Neuron (in vitro differentiated cells): ENCODE measurements at regions not wholly inside any gene's neighbourhood (a gene's known extent, or its start where the extent isn't known, plus 50 kb on each side); places are given as distances from the start of the nearest gene placed in this dataset.
"Not testable (repeated sequence)": the region's sequence is repeated elsewhere in the genome, so short reads cannot be mapped to it uniquely, and the experiment has no call there.

ENCODE experiments used
- H2AFZ ChIP-seq: one replicate; pipeline ENCODE4 v1.6.1; 2013; ENCODE audit warnings: low read depth, mild to moderate bottlenecking, inconsistent platforms, low read length, moderate library complexity
- H3K27me3 ChIP-seq: one replicate; pipeline ENCODE4 v1.6.1; 2013; ENCODE audit warnings: low read length; ENCODE audit not compliant: insufficient read depth
- H3K36me3 ChIP-seq: one replicate; pipeline ENCODE4 v1.6.1; 2013; ENCODE audit warnings: low read length; ENCODE audit not compliant: insufficient read depth
- H3K4me1 ChIP-seq: one replicate; pipeline ENCODE4 v1.6.1; 2013; ENCODE audit warnings: low read length; ENCODE audit not compliant: insufficient read depth
- H3K4me3 ChIP-seq: 2 replicates; pipeline ENCODE4 v1.5.1; 2013; ENCODE audit warnings: mild to moderate bottlenecking, low read length, moderate library complexity
- H3K9me3 ChIP-seq: one replicate; pipeline ENCODE4 v1.6.1; 2013; ENCODE audit warnings: low read length

DNA sequence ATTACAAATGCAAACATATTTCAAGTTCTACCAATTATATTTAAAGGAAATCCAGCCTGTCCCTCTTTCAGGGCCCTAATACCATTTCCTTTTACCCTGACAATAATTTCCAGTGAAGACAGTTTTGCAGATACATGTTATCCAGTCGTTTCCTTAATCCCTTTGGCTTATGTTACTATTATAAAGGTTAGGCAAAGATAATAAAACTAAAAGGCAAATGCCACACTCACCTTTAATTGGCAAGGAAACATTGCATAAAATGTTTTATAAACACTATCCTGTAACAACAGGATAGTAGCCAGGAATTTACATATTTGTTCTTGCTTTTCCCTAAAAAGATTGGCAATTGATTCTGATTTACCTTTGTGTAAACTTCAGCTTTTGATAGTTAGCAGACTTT, 168.7 kb downstream of the AEBP2 start:
- H3K9me3 ChIP-seq, result peaks cover 3% of the 10 kb centered on the region
- H3K36me3 ChIP-seq, result no peaks in the 10 kb centered on the region
- H3K4me1 ChIP-seq, result no peaks in the 10 kb centered on the region
- no peak overlapping the region for H3K4me3 ChIP-seq
- no peaks in the 10 kb centered on the region for H3K27me3 ChIP-seq
- no peak overlapping the region for H2AFZ ChIP-seq

DNA sequence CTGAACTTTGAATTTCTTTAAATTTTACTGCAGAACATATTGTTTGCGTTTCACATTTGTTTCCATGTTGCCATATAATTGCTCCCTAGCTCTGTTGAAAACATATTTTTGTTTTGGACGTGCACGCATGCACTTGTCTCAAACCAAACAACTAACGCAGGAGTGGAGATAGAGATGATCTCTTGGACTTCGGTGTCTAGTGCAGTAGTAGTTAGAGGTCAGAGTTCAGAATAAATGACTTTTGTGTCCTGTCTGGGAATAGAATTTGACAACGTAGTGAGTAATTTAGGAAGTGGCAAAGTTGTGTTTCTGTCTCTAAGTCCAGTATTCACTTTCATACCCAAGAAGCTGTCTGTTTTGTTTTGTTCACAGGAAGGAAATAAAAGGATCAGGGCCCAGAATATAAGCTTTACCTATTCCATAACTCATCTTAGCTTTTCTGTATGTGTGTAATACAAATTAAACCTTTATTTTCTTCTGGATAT, 173.8 kb downstream of the AEBP2 start:
- Histone ChIP-seq H3K27me3 (no peaks in the 10 kb centered on the region), H3K4me1 (no peaks in the 10 kb centered on the region), H3K36me3 (no peaks in the 10 kb centered on the region), H3K9me3 (peaks cover 2% of the 10 kb centered on the region), H3K4me3 (no peak overlapping the region), H2AFZ (no peak overlapping the region)

DNA sequence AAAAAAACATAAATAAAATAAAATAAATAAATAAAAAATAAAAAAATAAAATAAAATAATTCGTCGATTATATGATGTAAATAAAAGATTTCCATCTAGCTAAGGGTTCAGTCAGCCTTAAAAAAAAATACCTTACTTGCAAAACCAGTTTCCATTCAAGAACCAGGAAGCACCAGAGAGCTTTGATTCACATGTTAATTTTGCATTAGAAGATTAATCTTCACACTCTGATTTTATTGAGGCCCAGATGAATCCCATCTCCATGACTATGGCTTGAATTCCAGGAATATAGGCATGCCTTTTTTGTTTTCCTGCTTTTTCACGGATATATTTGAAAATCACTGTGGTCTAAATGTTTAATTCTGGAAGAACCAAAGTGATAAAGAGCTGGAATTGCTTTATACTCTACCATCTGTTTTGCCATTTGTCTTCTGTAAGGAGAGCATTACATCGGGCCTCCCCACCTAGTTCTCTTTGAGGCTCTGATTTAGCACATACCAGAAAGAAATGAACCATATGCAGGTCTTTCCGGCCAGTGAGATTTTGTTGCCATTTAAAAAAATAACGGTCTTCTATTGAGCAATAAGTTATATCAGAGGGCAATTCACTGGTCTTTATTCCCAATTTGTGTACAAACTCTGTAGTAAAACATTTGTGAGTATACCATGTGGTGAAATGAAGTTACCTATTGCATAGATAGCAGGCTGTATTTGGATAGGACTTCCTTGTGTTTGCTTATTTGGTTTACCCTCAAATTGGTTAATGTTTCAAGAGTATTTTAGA, 175.5 kb downstream of the AEBP2 start:
- no peaks in the 10 kb centered on the region for H3K4me1 ChIP-seq
- no peaks in the 10 kb centered on the region for H3K36me3 ChIP-seq
- H3K4me3 ChIP-seq, result no peak overlapping the region
- H3K9me3 ChIP-seq, result peaks cover 2% of the 10 kb centered on the region
- H3K27me3 ChIP-seq, result no peaks in the 10 kb centered on the region
- no peak overlapping the region for H2AFZ ChIP-seq

DNA sequence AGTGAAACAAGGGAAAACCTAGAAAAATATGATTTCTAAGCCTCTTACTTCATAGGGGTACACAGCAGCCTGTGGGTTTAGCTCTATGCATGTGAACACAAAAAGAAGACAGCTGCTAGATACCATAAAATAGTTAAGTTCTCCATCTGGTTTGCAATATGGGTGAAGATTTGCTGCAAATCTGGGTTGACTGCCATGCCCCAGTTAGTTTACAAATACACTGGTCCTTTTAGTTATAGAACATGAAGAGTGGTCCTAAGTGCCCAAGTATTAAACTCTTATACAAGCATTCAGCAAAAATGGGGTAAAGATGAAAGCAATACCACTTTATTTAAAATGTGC, 176.1 kb downstream of the AEBP2 start:
- Histone ChIP-seq H2AFZ (no peak overlapping the region), H3K27me3 (no peaks in the 10 kb centered on the region), H3K36me3 (no peaks in the 10 kb centered on the region), H3K4me1 (no peaks in the 10 kb centered on the region), H3K4me3 (no peak overlapping the region), H3K9me3 (peaks cover 2% of the 10 kb centered on the region)

DNA sequence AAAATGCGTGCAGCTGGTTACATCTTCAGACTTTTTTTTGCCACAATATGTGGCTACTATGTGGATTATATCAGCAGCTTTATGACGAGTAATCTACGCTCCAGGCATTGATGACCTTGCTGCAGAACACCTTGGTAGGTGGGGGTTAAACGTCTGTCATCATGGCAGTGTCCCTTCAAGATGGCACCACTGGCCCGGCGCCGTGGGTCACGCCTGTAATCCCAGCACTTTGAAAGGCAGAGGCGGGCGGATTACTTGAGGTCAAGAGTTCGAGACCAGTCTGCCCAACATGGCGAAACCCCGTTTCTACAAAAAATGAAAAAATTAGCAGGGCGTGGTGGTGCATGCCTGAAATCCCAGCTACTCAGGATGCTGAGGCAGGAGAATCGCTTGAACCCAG, 177.5 kb downstream of the AEBP2 start:
- H2AFZ ChIP-seq, result no peak overlapping the region

DNA sequence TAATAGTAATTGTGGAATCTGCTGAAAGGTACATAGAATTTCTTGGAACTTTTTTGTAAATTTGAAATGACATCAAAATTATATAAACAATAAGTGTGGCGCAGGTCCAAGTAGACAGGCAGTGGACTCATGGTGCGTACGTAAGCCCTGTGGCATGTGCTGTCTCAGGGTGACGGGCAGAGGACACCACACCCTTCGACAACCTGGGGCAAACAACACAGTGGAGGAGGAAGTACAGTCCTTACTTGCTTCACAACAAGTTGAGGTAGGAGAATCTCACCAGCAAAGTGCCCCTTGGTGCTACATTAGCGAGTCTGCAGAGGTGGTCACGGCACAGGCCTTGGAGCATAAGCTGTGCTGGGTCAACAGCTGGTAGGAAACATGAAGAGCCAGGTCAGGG, 180.9 kb downstream of the AEBP2 start:
- H3K9me3 ChIP-seq, result no peaks in the 10 kb centered on the region
- H3K36me3 ChIP-seq, result no peaks in the 10 kb centered on the region
- no peak overlapping the region for H2AFZ ChIP-seq
- no peaks in the 10 kb centered on the region for H3K27me3 ChIP-seq
- H3K4me1 ChIP-seq, result peaks cover 8% of the 10 kb centered on the region
- no peak overlapping the region for H3K4me3 ChIP-seq

More for the DNA sequence above, 177.5 kb downstream of the AEBP2 start:
- no peaks in the 10 kb centered on the region for H3K4me1 ChIP-seq
- H3K27me3 ChIP-seq, result no peaks in the 10 kb centered on the region
- H3K9me3 ChIP-seq, result no peaks in the 10 kb centered on the region
- no peaks in the 10 kb centered on the region for H3K36me3 ChIP-seq
- no peak overlapping the region for H3K4me3 ChIP-seq

DNA sequence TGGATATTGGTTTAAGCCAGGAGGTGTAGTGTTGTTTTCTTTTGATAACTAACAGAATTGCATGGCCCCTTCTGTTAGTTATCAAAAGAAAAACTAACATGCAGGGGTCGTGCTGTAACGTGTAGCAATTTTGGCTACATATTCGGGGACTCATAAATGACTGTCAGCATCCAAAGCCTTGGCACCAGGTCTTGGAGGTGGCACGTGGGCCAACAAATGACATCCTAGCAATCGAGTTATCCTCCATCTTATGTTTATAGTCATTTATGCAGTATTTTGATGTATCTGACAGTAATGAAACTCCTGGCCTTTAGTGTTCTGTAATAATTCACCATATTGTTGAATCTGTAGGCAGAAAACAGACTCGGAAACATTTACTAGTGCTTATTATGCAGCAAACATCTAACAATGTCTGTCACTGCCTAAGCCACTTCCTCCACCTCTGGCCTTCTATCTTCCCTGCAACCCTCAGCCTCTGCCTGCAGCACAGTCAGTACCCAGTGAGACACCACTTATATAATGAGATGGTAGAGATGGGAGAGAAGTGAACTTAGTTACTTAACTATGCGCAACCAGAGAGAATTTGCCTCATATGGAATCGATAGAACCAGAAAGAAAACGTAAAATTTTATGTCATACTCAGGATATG, 184.6 kb downstream of the AEBP2 start:
- Histone ChIP-seq H3K36me3 (no peaks in the 10 kb centered on the region), H3K9me3 (no peaks in the 10 kb centered on the region), H3K4me3 (no peak overlapping the region), H3K27me3 (no peaks in the 10 kb centered on the region), H3K4me1 (peaks cover 8% of the 10 kb centered on the region), H2AFZ (no peak overlapping the region)

DNA sequence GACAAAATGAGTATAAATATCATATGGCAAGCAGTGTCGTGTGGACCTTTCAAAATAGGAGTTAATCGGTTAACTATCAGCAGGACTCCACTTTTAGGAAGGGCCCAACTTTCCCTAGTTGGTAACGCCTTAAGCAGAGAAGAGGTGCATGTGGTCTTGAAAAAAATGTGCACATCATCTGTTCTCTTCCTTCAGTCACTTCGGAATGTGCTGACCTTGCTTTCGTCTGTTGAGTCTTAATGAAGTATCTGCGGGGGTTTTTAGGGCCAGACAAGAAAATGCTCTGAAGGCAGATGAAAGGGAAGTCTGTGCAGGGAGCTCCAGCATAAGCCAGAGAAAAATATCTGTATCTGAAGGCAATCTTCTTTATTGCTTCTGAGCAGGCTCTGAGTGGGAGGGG, 185.2 kb downstream of the AEBP2 start:
- Histone ChIP-seq H3K4me1 (peaks cover 8% of the 10 kb centered on the region), H3K36me3 (no peaks in the 10 kb centered on the region), H3K4me3 (no peak overlapping the region), H3K27me3 (no peaks in the 10 kb centered on the region), H2AFZ (no peak overlapping the region), H3K9me3 (no peaks in the 10 kb centered on the region)

DNA sequence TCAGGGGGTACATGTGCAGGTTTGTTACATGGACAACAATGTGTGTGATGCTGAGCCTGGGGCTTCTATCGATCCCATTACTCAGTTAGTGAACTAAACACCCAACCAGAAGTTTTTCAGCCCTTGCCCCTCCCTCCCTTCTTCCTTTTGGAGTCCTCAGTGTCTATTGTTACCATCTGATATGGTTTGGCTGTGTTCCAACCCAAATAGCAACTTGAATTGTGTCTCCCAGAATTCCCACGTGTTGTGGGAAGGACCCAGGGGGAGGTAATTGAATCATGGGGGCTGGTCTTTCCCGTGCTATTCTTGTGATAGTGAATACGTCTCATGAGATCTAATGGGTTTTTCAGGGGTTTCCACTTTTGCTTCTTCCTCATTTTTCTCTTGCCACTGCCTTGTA, 186.3 kb downstream of the AEBP2 start:
- not testable (repeated sequence) for H3K4me1 ChIP-seq, H3K27me3 ChIP-seq, H3K9me3 ChIP-seq, H3K4me3 ChIP-seq, H2AFZ ChIP-seq, H3K36me3 ChIP-seq

DNA sequence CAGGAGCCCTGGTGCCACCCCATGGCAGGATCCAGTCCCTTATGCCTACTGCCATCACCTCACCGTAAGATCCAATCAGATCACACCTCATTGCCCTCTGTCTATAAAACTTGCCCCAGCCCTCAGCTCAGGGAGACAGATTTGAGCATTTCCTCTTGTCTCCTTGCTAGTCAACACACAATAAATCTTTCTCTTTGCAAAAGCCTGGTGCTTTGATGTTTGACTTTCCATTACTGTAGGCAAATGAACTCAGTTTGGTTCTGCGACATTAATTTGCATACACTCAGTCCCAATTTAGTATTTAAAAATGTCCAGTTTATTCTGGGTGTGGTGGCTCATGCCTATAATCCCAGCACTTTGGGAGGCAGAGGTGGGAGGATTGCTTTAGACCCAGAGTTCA, 188.4 kb downstream of the AEBP2 start:
- no peaks in the 10 kb centered on the region for H3K27me3 ChIP-seq
- H3K4me3 ChIP-seq, result no peak overlapping the region
- H3K36me3 ChIP-seq, result no peaks in the 10 kb centered on the region
- H2AFZ ChIP-seq, result no peak overlapping the region
- H3K9me3 ChIP-seq, result no peaks in the 10 kb centered on the region
- peaks cover 8% of the 10 kb centered on the region for H3K4me1 ChIP-seq

DNA sequence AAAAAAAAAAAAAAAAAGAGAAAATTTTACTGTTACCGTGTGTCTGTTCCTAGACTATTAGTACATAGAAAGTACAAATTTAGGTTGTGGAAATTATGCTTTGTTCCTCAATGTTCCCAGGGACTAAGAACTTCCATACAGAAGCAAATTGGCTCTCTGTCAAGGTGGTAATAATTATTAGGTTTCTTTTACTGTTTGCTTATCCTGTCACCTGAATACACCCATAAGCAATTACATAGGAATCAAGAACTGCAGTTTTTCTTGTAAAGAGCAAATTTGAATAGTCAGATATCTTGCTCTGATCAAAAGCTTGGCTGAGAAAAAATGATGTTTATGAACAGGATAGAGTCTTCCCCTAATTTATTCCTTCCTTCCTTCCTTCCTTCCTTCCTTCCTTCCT, 191.2 kb downstream of the AEBP2 start:
- Histone ChIP-seq H3K27me3 (no peaks in the 10 kb centered on the region), H2AFZ (no peak overlapping the region), H3K4me1 (no peaks in the 10 kb centered on the region), H3K9me3 (no peaks in the 10 kb centered on the region), H3K36me3 (no peaks in the 10 kb centered on the region), H3K4me3 (no peak overlapping the region)

DNA sequence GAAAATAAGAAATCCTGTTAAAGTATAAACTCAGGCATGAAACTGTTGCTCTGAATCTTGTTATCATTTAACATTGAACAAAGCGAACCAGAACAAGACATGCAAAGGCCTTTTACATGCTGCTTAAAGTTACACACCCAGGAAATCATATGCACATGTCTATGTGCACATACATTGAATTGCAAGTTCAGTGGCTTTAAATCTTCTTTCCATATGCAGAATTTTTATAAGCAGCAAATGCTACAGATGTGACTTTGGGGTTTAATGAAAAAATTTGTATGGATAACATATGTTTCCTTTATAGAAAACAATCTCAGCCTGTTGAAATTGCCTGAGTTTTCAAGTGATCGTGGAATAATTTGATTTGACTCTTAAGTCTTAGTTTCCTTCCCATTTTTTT, 193.9 kb downstream of the AEBP2 start:
- Histone ChIP-seq H2AFZ (no peak overlapping the region), H3K9me3 (no peaks in the 10 kb centered on the region), H3K4me3 (no peak overlapping the region), H3K27me3 (no peaks in the 10 kb centered on the region), H3K4me1 (no peaks in the 10 kb centered on the region), H3K36me3 (no peaks in the 10 kb centered on the region)

DNA sequence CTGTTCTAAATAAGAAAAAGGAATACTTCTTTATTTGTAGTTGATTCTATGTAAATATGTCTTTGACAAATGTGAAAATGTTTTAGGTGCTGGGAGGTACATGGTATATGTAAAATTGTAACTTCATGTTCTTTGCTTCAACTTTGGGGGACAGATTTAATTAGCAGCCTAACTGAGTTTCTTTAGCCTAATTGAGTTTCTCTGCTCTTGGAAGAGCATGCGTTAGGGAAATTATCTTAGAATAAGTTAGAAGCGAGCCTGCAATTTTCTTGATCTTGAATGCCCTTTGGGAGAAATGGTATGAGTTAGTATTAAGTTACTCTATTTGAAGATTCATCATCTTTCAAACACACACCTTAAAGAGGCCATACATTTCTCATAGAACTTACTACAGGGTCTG, 194.3 kb downstream of the AEBP2 start:
- Histone ChIP-seq H3K36me3 (no peaks in the 10 kb centered on the region), H3K4me1 (no peaks in the 10 kb centered on the region), H3K9me3 (no peaks in the 10 kb centered on the region), H2AFZ (no peak overlapping the region), H3K4me3 (no peak overlapping the region), H3K27me3 (no peaks in the 10 kb centered on the region)
